IPS-15b (cell line): ENCODE measurements at regions not wholly inside any gene's neighbourhood (a gene's known extent, or its start where the extent isn't known, plus 50 kb on each side); places are given as distances from the start of the nearest gene placed in this dataset.
"Not testable (repeated sequence)": the region's sequence is repeated elsewhere in the genome, so short reads cannot be mapped to it uniquely, and the experiment has no call there.

ENCODE experiments used
- H3K27me3 ChIP-seq: one replicate; pipeline ENCODE4 v1.6.1; 2013; ENCODE audit warnings: low read length; ENCODE audit not compliant: control insufficient read depth, insufficient read depth
- H3K36me3 ChIP-seq: one replicate; pipeline ENCODE4 v1.6.1; 2013; ENCODE audit warnings: low read length; ENCODE audit not compliant: control insufficient read depth, insufficient read depth
- H3K4me1 ChIP-seq: one replicate; pipeline ENCODE4 v1.6.1; 2013; ENCODE audit warnings: mild to moderate bottlenecking, low read length; ENCODE audit not compliant: control insufficient read depth, insufficient read depth
- H3K4me3 ChIP-seq: one replicate; pipeline ENCODE4 v1.5.1; 2013; ENCODE audit warnings: low read depth, low read length
- H3K9ac ChIP-seq: one replicate; pipeline ENCODE4 v1.6.1; 2013; ENCODE audit warnings: low read depth, mild to moderate bottlenecking, low read length
- H3K9me3 ChIP-seq: one replicate; pipeline ENCODE4 v1.6.1; 2013; ENCODE audit warnings: mild to moderate bottlenecking, low read length; ENCODE audit not compliant: control insufficient read depth, insufficient read depth

DNA sequence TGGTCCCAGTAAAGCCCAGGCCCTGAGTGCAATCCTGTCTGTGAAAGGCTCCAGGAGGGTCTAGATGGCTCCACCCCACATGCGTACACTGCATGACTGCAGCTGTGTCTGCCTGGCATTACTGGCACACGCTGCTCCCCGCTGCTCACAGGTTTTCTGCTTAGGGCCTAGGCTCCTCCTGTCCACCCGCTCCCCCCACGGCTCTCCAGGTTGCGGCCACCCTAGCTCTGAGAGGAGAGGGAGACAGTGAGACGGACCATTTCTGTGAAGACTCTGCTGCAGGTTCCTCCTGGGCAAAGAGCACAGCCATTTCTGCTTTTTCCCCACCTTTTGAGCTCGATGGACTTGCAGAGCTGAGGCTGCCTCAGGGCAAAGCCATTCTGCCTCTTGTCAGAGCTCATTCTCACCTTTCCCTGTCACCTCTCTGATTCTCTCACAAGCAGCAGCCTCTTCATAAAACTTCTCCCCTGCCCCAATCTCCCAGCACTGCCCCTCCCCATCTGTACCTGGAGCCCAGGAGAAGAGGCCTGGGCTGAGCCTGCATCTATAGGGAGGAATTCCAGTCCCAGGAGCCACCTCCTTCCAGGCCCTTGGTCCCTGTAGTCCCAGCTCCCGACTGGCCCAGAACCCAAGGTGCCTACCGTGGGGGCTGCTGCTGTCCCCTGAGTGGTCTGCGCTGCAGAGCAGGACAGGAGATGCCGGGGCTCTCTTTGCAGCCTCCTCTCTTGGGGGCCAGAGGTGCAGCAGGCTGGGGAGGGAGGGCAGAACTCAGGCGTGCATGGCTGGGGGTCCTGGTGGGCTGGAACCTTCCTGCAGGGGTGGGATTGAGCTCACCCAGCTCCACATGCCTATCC lies 433.7 kb upstream of the B3GAT1 start:
- H3K4me3 ChIP-seq = no peak overlapping the region
- H3K27me3 ChIP-seq = no peaks in the 10 kb centered on the region
- H3K9ac ChIP-seq = no peak overlapping the region
- H3K9me3 ChIP-seq = no peaks in the 10 kb centered on the region
- no peaks in the 10 kb centered on the region for H3K36me3 ChIP-seq
- no peaks in the 10 kb centered on the region for H3K4me1 ChIP-seq

DNA sequence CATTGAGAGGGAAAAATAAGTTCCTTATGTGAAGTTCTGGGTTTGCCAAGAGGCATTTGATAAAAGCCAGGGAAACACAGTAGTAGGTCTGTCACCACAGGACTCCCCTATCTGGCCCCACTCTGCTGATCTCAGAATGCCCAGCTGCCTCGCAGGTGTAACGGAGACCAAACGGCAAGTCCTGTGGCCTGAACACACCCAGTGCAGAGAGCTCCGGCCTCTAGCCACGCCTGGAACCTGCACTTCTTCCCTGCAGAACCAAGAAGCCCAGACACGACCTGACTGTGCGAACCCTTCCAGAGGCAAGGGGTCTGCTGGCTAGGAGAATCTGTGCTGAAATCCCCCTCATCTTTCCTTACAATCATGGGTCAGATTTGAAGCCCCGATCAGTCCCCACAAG lies 432.8 kb upstream of the B3GAT1 start:
- no peak overlapping the region for H3K4me3 ChIP-seq
- H3K9me3 ChIP-seq = no peaks in the 10 kb centered on the region
- H3K36me3 ChIP-seq = no peaks in the 10 kb centered on the region
- no peaks in the 10 kb centered on the region for H3K27me3 ChIP-seq
- no peaks in the 10 kb centered on the region for H3K4me1 ChIP-seq
- no peak overlapping the region for H3K9ac ChIP-seq

DNA sequence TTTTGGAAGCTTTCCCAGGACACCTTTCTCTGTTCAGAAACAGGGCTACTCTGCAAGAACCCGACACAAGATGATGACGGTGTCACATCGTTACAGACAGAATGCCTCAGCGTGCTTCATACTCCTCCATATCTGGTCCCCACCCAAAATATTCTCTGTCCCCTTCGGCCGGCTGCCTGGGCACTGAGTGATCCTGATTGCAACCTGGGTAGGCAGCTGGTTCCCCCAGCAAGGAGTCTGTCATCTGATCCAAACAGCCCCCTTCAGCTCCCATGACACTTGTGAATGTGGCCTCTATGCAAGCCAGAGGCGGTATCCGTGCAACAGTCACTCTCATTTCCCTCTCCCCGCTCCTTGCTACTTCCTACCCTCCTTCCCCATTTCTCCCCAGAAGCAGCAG lies 431.7 kb upstream of the B3GAT1 start:
- H3K36me3 ChIP-seq = no peaks in the 10 kb centered on the region
- H3K9me3 ChIP-seq = no peaks in the 10 kb centered on the region
- H3K4me1 ChIP-seq = no peaks in the 10 kb centered on the region
- no peaks in the 10 kb centered on the region for H3K27me3 ChIP-seq
- H3K4me3 ChIP-seq = no peak overlapping the region
- H3K9ac ChIP-seq = no peak overlapping the region

- Histone ChIP-seq H3K9ac (no peak overlapping the region), H3K36me3 (no peaks in the 10 kb centered on the region), H3K4me1 (no peaks in the 10 kb centered on the region), H3K9me3 (no peaks in the 10 kb centered on the region), H3K27me3 (no peaks in the 10 kb centered on the region), H3K4me3 (no peak overlapping the region)
Observed at GRCh38 chr11:134843020-134843419, 431.0 kb upstream of the B3GAT1 start.

DNA sequence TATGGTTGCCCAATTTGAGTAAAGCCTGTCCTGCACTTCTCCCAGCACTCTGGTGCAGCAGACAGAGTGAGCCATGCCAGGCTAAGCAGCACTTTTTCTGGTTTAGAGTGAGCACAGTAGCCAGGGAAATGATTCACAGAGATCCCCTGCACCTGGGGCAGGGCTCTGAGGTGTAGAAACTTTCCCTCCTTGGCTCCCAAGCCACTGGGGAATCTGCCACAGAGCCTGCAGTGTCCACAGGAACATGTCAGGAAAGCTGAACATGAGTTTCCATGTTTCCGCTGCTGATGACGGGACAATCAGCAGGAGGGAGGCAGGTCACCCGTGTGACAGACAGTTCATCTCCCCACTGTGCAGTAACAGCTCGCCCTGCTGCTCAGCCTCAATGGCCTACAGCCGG lies 429.9 kb upstream of the B3GAT1 start:
- no peak overlapping the region for H3K9ac ChIP-seq
- no peaks in the 10 kb centered on the region for H3K9me3 ChIP-seq
- H3K27me3 ChIP-seq = no peaks in the 10 kb centered on the region

DNA sequence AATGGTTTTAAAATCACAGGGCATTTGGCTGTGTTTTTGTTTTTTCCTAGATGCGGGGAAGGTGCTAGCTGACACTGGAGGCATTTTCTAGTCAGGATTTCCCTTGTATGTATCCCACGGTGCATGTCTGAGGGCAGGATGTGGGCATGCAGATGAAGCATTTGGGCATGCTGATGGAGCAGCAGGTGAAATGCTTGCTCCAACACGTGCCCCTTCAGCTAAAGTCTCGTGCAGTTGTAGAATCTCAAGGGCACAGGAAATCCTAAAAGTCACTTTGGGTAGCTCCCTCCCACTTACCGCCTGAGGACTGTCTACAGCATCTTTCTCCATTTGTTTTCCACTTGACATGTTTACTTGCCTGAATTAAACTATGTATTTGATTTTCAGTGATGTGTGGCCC lies 429.4 kb upstream of the B3GAT1 start:
- H3K4me3 ChIP-seq = no peak overlapping the region
- H3K9me3 ChIP-seq = no peaks in the 10 kb centered on the region
- H3K4me1 ChIP-seq = no peaks in the 10 kb centered on the region
- no peak overlapping the region for H3K9ac ChIP-seq
- no peaks in the 10 kb centered on the region for H3K27me3 ChIP-seq
- no peaks in the 10 kb centered on the region for H3K36me3 ChIP-seq

More for the DNA sequence above, 429.9 kb upstream of the B3GAT1 start:
- Histone ChIP-seq H3K36me3 (no peaks in the 10 kb centered on the region), H3K4me3 (no peak overlapping the region), H3K4me1 (no peaks in the 10 kb centered on the region)

DNA sequence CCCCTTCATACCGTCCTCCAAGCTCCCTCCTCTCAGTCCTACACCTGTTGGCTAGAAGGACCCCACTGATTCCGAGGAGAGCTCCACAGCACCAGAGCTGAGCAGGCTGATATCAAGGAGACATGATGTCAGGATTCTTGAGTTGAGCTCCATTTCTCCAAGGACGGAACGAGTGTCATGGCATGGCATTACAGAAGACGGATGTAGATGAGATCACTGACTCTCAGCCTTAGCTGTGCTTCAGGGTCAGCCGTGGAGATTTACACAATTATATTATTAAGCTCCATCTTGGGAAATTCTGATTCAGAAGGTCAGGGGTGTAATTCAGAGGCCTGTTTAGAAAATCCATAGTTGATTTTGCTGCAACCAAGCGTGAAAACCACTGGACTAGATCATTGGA lies 428.9 kb upstream of the B3GAT1 start:
- no peaks in the 10 kb centered on the region for H3K36me3 ChIP-seq
- no peaks in the 10 kb centered on the region for H3K9me3 ChIP-seq
- H3K4me3 ChIP-seq = no peak overlapping the region
- H3K27me3 ChIP-seq = no peaks in the 10 kb centered on the region
- H3K4me1 ChIP-seq = no peaks in the 10 kb centered on the region
- H3K9ac ChIP-seq = no peak overlapping the region

DNA sequence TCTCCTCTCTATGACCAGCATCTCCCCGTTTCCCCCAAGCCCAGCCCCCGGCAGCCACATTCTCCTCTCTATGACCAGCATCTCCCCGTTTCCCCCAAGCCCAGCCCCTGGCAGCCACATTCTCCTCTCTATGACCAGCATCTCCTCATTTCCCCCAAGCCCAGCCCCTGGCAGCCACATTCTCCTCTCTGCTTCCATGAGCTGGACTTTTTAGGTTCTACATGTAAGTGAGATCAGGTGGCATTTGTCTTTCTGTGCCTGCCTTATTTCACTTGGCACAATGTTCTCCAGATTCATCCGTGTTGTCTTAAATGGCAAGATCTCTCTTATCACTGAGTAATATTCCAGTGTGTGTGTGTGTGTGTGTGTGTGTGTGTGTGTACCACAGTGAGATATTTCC lies 428.1 kb upstream of the B3GAT1 start:
- not testable (repeated sequence) for H3K4me1 ChIP-seq, H3K9ac ChIP-seq, H3K9me3 ChIP-seq, H3K36me3 ChIP-seq, H3K4me3 ChIP-seq, H3K27me3 ChIP-seq

- H3K4me1 ChIP-seq = no peaks in the 10 kb centered on the region
- no peaks in the 10 kb centered on the region for H3K27me3 ChIP-seq
- no peak overlapping the region for H3K9ac ChIP-seq
- no peaks in the 10 kb centered on the region for H3K36me3 ChIP-seq
- H3K9me3 ChIP-seq = no peaks in the 10 kb centered on the region
- H3K4me3 ChIP-seq = no peak overlapping the region
Observed at GRCh38 chr11:134838708-134839107, 426.7 kb upstream of the B3GAT1 start.

- no peaks in the 10 kb centered on the region for H3K36me3 ChIP-seq
- no peaks in the 10 kb centered on the region for H3K4me1 ChIP-seq
- no peaks in the 10 kb centered on the region for H3K9me3 ChIP-seq
- H3K4me3 ChIP-seq = no peak overlapping the region
- H3K27me3 ChIP-seq = no peaks in the 10 kb centered on the region
- no peak overlapping the region for H3K9ac ChIP-seq
Observed at GRCh38 chr11:134837887-134838232, 425.8 kb upstream of the B3GAT1 start.

DNA sequence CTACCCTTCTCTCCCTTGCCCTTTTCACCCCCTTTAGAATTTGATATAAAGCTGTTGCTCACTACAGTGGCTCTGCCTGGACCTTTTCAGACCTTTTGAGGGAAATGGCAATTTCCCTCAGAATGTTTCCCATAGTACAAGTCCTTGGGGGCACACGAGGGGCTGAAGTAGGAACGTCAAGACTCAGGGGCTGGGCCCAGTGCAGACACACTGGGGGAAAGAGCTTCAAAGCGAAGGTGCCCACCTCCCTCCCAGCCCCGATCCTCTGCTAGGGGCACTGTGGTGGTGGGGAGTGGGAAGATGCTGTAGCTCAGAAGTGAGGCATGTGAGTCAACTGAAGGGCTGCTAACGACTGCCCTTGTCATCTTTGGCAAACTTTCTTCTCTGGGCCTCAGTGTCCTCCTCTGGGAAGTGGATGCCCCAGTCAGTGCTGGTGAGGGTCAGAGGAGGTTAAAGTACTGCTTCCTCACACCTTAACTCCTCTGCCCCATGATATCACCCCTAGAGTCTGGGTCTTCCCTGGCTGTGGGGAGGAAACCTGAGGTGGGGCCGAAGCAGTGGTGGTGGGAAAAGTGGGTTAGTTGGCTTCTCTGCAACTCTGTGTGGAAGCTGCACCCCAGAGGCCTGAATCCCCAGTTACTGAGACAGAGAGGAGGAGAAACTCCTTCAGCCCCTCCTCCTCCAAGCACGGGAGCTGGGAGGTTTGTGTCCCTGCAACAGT lies 425.3 kb upstream of the B3GAT1 start:
- Histone ChIP-seq H3K9ac (no peak overlapping the region), H3K27me3 (no peaks in the 10 kb centered on the region), H3K4me1 (no peaks in the 10 kb centered on the region), H3K9me3 (no peaks in the 10 kb centered on the region), H3K36me3 (no peaks in the 10 kb centered on the region), H3K4me3 (no peak overlapping the region)

GRCh38 chr11:134836561-134836960 lies 424.5 kb upstream of the B3GAT1 start:
- Histone ChIP-seq H3K9me3 (no peaks in the 10 kb centered on the region), H3K36me3 (no peaks in the 10 kb centered on the region), H3K4me1 (no peaks in the 10 kb centered on the region), H3K4me3 (no peak overlapping the region), H3K9ac (no peak overlapping the region), H3K27me3 (no peaks in the 10 kb centered on the region)
